ENCODE measurements at regions not wholly inside any gene's neighbourhood (a gene's known extent, or its start where the extent isn't known, plus 50 kb on each side); places are given as distances from the start of the nearest gene placed in this dataset.
"Not testable (repeated sequence)": the region's sequence is repeated elsewhere in the genome, so short reads cannot be mapped to it uniquely, and the experiment has no call there.

- not testable (repeated sequence) for H3K9ac ChIP-seq (ENCODE audit: low read length); H3K27ac ChIP-seq (ENCODE audit: low read depth, low read length); H3K4me1 ChIP-seq (ENCODE audit: control insufficient read depth, insufficient read depth, low read length); H3K4me3 ChIP-seq (ENCODE audit: low read length); H3K36me3 ChIP-seq (ENCODE audit: control insufficient read depth, insufficient read depth, low read length); H3K27me3 ChIP-seq (ENCODE audit: control insufficient read depth, insufficient read depth, low read length)
Observed at GRCh38 chr9:22508354-22508753, 61.7 kb downstream of the DMRTA1 start.

GRCh38 chr9:22508790-22509189 lies 62.2 kb downstream of the DMRTA1 start:
- H3K36me3 ChIP-seq (ENCODE audit: control insufficient read depth, insufficient read depth, low read length), result no peaks in the 10 kb centered on the region
- no peak overlapping the region for H3K4me3 ChIP-seq (ENCODE audit: low read length)
- H3K27me3 ChIP-seq (ENCODE audit: control insufficient read depth, insufficient read depth, low read length), result no peaks in the 10 kb centered on the region
- no peak overlapping the region for H3K27ac ChIP-seq (ENCODE audit: low read depth, low read length)
- no peaks in the 10 kb centered on the region for H3K4me1 ChIP-seq (ENCODE audit: control insufficient read depth, insufficient read depth, low read length)
- H3K9ac ChIP-seq (ENCODE audit: low read length), result no peak overlapping the region

- Histone ChIP-seq H3K4me3 (ENCODE audit: low read length) (no peak overlapping the region), H3K36me3 (ENCODE audit: control insufficient read depth, insufficient read depth, low read length) (no peaks in the 10 kb centered on the region), H3K27me3 (ENCODE audit: control insufficient read depth, insufficient read depth, low read length) (no peaks in the 10 kb centered on the region), H3K9ac (ENCODE audit: low read length) (no peak overlapping the region), H3K27ac (ENCODE audit: low read depth, low read length) (no peak overlapping the region), H3K4me1 (ENCODE audit: control insufficient read depth, insufficient read depth, low read length) (no peaks in the 10 kb centered on the region)
Observed at GRCh38 chr9:22512495-22512894, 65.9 kb downstream of the DMRTA1 start.

- Histone ChIP-seq H3K9ac (ENCODE audit: low read length) (no peak overlapping the region), H3K27ac (ENCODE audit: low read depth, low read length) (no peak overlapping the region), H3K27me3 (ENCODE audit: control insufficient read depth, insufficient read depth, low read length) (no peaks in the 10 kb centered on the region), H3K4me3 (ENCODE audit: low read length) (no peak overlapping the region), H3K36me3 (ENCODE audit: control insufficient read depth, insufficient read depth, low read length) (no peaks in the 10 kb centered on the region), H3K4me1 (ENCODE audit: control insufficient read depth, insufficient read depth, low read length) (no peaks in the 10 kb centered on the region)
Observed at GRCh38 chr9:22514871-22515270, 68.2 kb downstream of the DMRTA1 start.

GRCh38 chr9:22522206-22522740 lies 75.6 kb downstream of the DMRTA1 start:
- Histone ChIP-seq H3K27ac (ENCODE audit: low read depth, low read length) (no peak overlapping the region), H3K4me3 (ENCODE audit: low read length) (no peak overlapping the region), H3K4me1 (ENCODE audit: control insufficient read depth, insufficient read depth, low read length) (no peaks in the 10 kb centered on the region), H3K36me3 (ENCODE audit: control insufficient read depth, insufficient read depth, low read length) (no peaks in the 10 kb centered on the region), H3K27me3 (ENCODE audit: control insufficient read depth, insufficient read depth, low read length) (no peaks in the 10 kb centered on the region), H3K9ac (ENCODE audit: low read length) (no peak overlapping the region)

- no peaks in the 10 kb centered on the region for H3K36me3 ChIP-seq (ENCODE audit: control insufficient read depth, insufficient read depth, low read length)
- no peak overlapping the region for H3K9ac ChIP-seq (ENCODE audit: low read length)
- H3K4me3 ChIP-seq (ENCODE audit: low read length), result no peak overlapping the region
- no peaks in the 10 kb centered on the region for H3K27me3 ChIP-seq (ENCODE audit: control insufficient read depth, insufficient read depth, low read length)
- H3K4me1 ChIP-seq (ENCODE audit: control insufficient read depth, insufficient read depth, low read length), result no peaks in the 10 kb centered on the region
- H3K27ac ChIP-seq (ENCODE audit: low read depth, low read length), result no peak overlapping the region
Observed at GRCh38 chr9:22528485-22528884, 81.9 kb downstream of the DMRTA1 start.

- Histone ChIP-seq H3K4me1 (ENCODE audit: control insufficient read depth, insufficient read depth, low read length) (no peaks in the 10 kb centered on the region), H3K27me3 (ENCODE audit: control insufficient read depth, insufficient read depth, low read length) (no peaks in the 10 kb centered on the region), H3K36me3 (ENCODE audit: control insufficient read depth, insufficient read depth, low read length) (no peaks in the 10 kb centered on the region), H3K9ac (ENCODE audit: low read length) (no peak overlapping the region), H3K27ac (ENCODE audit: low read depth, low read length) (no peak overlapping the region), H3K4me3 (ENCODE audit: low read length) (no peak overlapping the region)
Observed at GRCh38 chr9:22529426-22530199, 83.0 kb downstream of the DMRTA1 start.

GRCh38 chr9:22535780-22536179 lies 89.2 kb downstream of the DMRTA1 start:
- Histone ChIP-seq H3K36me3 (ENCODE audit: control insufficient read depth, insufficient read depth, low read length) (no peaks in the 10 kb centered on the region), H3K4me1 (ENCODE audit: control insufficient read depth, insufficient read depth, low read length) (no peaks in the 10 kb centered on the region), H3K27me3 (ENCODE audit: control insufficient read depth, insufficient read depth, low read length) (no peaks in the 10 kb centered on the region), H3K9ac (ENCODE audit: low read length) (no peak overlapping the region), H3K4me3 (ENCODE audit: low read length) (no peak overlapping the region), H3K27ac (ENCODE audit: low read depth, low read length) (no peak overlapping the region)

GRCh38 chr9:22537721-22538120 lies 91.1 kb downstream of the DMRTA1 start:
- H3K9ac ChIP-seq (ENCODE audit: low read length), result no peak overlapping the region

GRCh38 chr9:22548625-22549024 lies 102.0 kb downstream of the DMRTA1 start:
- Histone ChIP-seq H3K4me3 (ENCODE audit: low read length) (no peak overlapping the region), H3K9ac (ENCODE audit: low read length) (no peak overlapping the region), H3K4me1 (ENCODE audit: control insufficient read depth, insufficient read depth, low read length) (no peaks in the 10 kb centered on the region), H3K36me3 (ENCODE audit: control insufficient read depth, insufficient read depth, low read length) (no peaks in the 10 kb centered on the region), H3K27me3 (ENCODE audit: control insufficient read depth, insufficient read depth, low read length) (no peaks in the 10 kb centered on the region), H3K27ac (ENCODE audit: low read depth, low read length) (no peak overlapping the region)

More at GRCh38 chr9:22537721-22538120, 91.1 kb downstream of the DMRTA1 start:
- Histone ChIP-seq H3K36me3 (ENCODE audit: control insufficient read depth, insufficient read depth, low read length) (no peaks in the 10 kb centered on the region), H3K27me3 (ENCODE audit: control insufficient read depth, insufficient read depth, low read length) (no peaks in the 10 kb centered on the region), H3K4me3 (ENCODE audit: low read length) (no peak overlapping the region), H3K4me1 (ENCODE audit: control insufficient read depth, insufficient read depth, low read length) (no peaks in the 10 kb centered on the region), H3K27ac (ENCODE audit: low read depth, low read length) (no peak overlapping the region)

- Histone ChIP-seq H3K27ac (ENCODE audit: low read depth, low read length) (no peak overlapping the region), H3K36me3 (ENCODE audit: control insufficient read depth, insufficient read depth, low read length) (no peaks in the 10 kb centered on the region), H3K4me3 (ENCODE audit: low read length) (no peak overlapping the region), H3K4me1 (ENCODE audit: control insufficient read depth, insufficient read depth, low read length) (no peaks in the 10 kb centered on the region), H3K27me3 (ENCODE audit: control insufficient read depth, insufficient read depth, low read length) (no peaks in the 10 kb centered on the region), H3K9ac (ENCODE audit: low read length) (no peak overlapping the region)
Observed at GRCh38 chr9:22574740-22575139, 128.1 kb downstream of the DMRTA1 start.

GRCh38 chr9:22580788-22581187 lies 134.2 kb downstream of the DMRTA1 start:
- Histone ChIP-seq H3K36me3 (ENCODE audit: control insufficient read depth, insufficient read depth, low read length) (no peaks in the 10 kb centered on the region), H3K27me3 (ENCODE audit: control insufficient read depth, insufficient read depth, low read length) (no peaks in the 10 kb centered on the region), H3K9ac (ENCODE audit: low read length) (no peak overlapping the region), H3K4me3 (ENCODE audit: low read length) (no peak overlapping the region), H3K27ac (ENCODE audit: low read depth, low read length) (no peak overlapping the region), H3K4me1 (ENCODE audit: control insufficient read depth, insufficient read depth, low read length) (no peaks in the 10 kb centered on the region)

GRCh38 chr9:22582221-22582620 lies 135.6 kb downstream of the DMRTA1 start:
- H3K4me1 ChIP-seq (ENCODE audit: control insufficient read depth, insufficient read depth, low read length), result no peaks in the 10 kb centered on the region
- no peaks in the 10 kb centered on the region for H3K27me3 ChIP-seq (ENCODE audit: control insufficient read depth, insufficient read depth, low read length)
- H3K36me3 ChIP-seq (ENCODE audit: control insufficient read depth, insufficient read depth, low read length), result no peaks in the 10 kb centered on the region
- no peak overlapping the region for H3K27ac ChIP-seq (ENCODE audit: low read depth, low read length)
- no peak overlapping the region for H3K9ac ChIP-seq (ENCODE audit: low read length)
- no peak overlapping the region for H3K4me3 ChIP-seq (ENCODE audit: low read length)
